ENCODE measurements at regions not wholly inside any gene's neighbourhood (a gene's known extent, or its start where the extent isn't known, plus 50 kb on each side); places are given as distances from the start of the nearest gene placed in this dataset.

GRCh38 chr20:40241596-40242343 is 447.3 kb downstream of the MAFB start:
- DNase-seq (ENCODE audit: low read depth) = no peak
- no peak overlapping the region for H3K4me3 ChIP-seq (ENCODE audit: control insufficient read depth, low read depth, low read length)
- TF ChIP-seq, protein P1, sequence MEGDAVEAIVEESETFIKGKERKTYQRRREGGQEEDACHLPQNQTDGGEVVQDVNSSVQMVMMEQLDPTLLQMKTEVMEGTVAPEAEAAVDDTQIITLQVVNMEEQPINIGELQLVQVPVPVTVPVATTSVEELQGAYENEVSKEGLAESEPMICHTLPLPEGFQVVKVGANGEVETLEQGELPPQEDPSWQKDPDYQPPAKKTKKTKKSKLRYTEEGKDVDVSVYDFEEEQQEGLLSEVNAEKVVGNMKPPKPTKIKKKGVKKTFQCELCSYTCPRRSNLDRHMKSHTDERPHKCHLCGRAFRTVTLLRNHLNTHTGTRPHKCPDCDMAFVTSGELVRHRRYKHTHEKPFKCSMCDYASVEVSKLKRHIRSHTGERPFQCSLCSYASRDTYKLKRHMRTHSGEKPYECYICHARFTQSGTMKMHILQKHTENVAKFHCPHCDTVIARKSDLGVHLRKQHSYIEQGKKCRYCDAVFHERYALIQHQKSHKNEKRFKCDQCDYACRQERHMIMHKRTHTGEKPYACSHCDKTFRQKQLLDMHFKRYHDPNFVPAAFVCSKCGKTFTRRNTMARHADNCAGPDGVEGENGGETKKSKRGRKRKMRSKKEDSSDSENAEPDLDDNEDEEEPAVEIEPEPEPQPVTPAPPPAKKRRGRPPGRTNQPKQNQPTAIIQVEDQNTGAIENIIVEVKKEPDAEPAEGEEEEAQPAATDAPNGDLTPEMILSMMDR (IDR thresholded peaks at IDR 0.05; ENCODE audit: control insufficient read depth, insufficient read depth, low read depth, low read length, missing control alignments) = no peak

DNA sequence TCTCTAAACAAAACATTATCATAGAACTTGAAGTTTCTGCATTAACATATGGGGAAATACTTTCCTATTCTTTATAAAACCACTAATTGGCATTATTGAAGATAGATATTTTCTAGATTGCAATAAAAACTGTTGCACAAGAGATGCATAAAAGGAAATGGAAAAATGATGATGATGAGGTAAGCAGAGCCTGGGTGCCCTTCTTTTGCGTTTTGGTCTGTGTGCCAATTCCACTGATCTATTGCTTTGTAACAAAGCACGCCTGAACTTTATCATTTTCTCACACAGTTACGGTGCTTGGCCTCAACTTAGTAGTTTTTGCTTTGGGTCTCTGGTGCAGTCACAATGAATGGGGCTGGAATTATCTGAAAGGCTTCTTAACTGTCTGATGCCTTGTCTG is 450.5 kb downstream of the MAFB start:
- TF ChIP-seq, protein P1 (IDR thresholded peaks at IDR 0.05; ENCODE audit: control insufficient read depth, insufficient read depth, low read depth, low read length, missing control alignments) = no peak
- DNase-seq (ENCODE audit: low read depth) = no peak
- no peak overlapping the region for H3K4me3 ChIP-seq (ENCODE audit: control insufficient read depth, low read depth, low read length)

DNA sequence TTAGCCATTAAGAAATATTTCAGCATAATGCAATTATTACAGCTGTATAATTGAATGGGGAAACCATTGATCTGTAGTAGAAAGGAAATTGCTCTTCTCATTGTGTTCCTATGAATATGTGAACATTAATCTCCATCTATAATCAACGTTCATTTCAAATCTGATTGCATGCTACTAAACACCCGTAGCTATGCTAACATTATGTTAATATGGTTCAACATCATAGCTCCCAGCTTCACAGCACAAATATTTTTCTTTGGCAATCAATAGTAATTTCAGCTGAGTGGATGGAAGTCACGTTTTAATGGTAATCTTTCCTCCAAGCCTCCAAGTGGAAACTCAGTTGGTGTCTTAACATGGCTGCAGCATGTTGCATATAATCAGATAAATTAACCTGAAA is 454.4 kb downstream of the MAFB start:
- TF ChIP-seq, protein P1 (IDR thresholded peaks at IDR 0.05; ENCODE audit: control insufficient read depth, insufficient read depth, low read depth, low read length, missing control alignments) = no peak
- H3K4me3 ChIP-seq (ENCODE audit: control insufficient read depth, low read depth, low read length) = no peak overlapping the region
- DNase-seq (ENCODE audit: low read depth) = no peak

GRCh38 chr20:40233406-40233805 is 455.6 kb downstream of the MAFB start:
- no peak for DNase-seq (ENCODE audit: low read depth)
- TF ChIP-seq, protein P1 (IDR thresholded peaks at IDR 0.05; ENCODE audit: control insufficient read depth, insufficient read depth, low read depth, low read length, missing control alignments) = no peak
- no peak overlapping the region for H3K4me3 ChIP-seq (ENCODE audit: control insufficient read depth, low read depth, low read length)

- no peak overlapping the region for H3K4me3 ChIP-seq (ENCODE audit: control insufficient read depth, low read depth, low read length)
- TF ChIP-seq, protein P1 (IDR thresholded peaks at IDR 0.05; ENCODE audit: control insufficient read depth, insufficient read depth, low read depth, low read length, missing control alignments) = no peak
- no peak for DNase-seq (ENCODE audit: low read depth)
Measured at GRCh38 chr20:40232756-40233155, 456.3 kb downstream of the MAFB start.

DNA sequence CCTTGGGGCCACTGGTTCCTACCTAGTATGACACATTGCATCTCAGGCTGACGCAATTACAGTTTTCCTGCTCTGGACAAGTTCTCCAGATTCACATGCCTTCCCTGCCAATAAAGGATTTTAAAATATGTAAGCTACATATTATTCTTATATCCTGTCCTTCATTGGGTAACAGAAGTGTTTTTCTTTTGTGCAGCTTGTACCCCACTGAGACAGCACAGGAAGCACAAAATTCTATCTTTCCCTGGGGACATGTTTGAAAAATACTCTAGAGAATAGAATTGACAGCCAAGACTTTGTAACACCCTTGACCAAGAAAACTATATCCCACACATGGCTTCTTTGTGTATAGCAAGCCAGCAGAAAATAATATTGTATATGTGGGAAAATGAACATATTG is 456.8 kb downstream of the MAFB start:
- no peak overlapping the region for H3K4me3 ChIP-seq (ENCODE audit: control insufficient read depth, low read depth, low read length)
- DNase-seq (ENCODE audit: low read depth) = no peak
- TF ChIP-seq, protein P1 (IDR thresholded peaks at IDR 0.05; ENCODE audit: control insufficient read depth, insufficient read depth, low read depth, low read length, missing control alignments) = no peak
